HG03095 (cell line): ENCODE measurements at regions not wholly inside any gene's neighbourhood (a gene's known extent, or its start where the extent isn't known, plus 50 kb on each side); places are given as distances from the start of the nearest gene placed in this dataset.

Experiments
- ATAC-seq: cut with Tn5 transposase; IDR thresholded peaks from one replicate; pipeline ENCODE4 v1.9.1; 2021; ENCODE audit warnings: moderate library complexity; ENCODE audit not compliant: unreplicated experiment

DNA sequence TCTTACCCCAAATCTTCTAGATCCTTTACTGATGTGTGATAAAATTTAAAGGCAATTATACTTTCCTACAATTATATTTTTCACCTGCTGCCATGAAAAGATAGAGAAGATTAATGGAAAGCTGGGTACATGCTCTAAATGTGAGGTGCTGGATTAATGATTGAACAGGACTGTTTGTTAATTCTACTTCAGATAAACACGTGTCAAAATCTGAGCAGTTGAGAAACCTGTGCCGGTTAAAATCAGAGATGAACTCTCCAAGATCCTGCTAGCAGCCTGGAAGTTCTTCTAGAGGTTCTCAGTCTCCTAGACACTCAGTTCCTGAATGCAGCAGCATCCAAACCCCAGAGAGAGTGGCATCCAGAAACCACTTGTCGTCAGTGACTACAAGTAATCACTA lies 69.2 kb downstream of the INHBA start:
- no peak for ATAC-seq

DNA sequence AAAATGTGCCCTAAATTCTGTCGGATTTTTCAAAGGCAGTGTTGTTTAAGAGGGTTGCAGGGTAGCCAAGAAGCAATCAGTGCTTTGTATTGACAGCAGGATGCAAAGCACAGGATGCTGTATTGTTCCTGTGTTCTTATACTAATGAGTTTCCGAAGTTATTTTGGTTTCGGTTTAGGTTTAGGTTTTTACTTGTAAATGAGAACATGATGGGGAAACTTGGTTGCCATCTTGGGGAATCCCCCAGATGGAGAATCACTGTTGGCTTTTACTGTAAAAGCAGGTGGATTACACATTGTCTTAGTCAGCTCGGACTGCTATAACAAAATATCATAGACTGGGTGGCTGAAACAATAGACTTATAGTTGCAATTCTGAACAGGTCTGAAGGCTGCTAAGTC lies 72.1 kb downstream of the INHBA start:
- ATAC-seq: peak; percentile 84

DNA sequence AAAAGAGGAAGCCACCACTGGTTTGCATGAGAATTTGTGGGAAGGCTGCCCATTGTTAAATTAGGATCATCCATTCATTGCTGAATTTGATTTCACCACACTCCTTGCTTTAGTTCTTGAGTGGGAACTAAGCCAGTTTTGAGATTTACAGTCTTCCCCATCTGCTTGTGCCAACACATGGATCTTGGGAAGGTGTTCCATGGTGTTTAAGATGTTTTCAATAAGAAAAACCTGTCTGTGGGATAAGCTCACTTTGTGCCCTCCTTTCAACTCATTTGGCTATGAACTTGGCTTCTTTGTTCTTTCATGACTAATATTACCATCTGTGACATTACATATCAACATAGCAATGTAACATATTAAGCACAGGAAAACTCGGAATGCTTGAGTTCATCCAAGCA lies 73.2 kb downstream of the INHBA start:
- ATAC-seq: no peak

DNA sequence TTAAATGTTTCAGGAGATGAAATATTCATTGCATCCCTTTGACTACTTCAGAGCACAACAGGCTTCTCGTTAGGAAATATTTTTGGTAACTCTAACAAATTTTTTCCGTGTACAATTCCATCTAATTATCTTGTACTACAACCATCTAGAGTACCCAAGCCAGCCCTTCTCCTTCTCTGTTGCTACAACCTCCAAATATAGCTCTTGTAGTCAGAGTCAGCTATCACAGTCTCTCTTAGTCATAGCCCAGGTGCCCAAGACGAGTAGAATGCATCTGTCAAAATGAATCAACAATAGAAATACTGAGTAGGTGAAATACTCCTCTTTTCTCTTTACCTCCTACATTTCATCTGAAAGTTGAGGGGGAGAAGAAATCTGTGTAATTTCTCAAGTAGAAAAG lies 74.0 kb downstream of the INHBA start:
- ATAC-seq: no peak

DNA sequence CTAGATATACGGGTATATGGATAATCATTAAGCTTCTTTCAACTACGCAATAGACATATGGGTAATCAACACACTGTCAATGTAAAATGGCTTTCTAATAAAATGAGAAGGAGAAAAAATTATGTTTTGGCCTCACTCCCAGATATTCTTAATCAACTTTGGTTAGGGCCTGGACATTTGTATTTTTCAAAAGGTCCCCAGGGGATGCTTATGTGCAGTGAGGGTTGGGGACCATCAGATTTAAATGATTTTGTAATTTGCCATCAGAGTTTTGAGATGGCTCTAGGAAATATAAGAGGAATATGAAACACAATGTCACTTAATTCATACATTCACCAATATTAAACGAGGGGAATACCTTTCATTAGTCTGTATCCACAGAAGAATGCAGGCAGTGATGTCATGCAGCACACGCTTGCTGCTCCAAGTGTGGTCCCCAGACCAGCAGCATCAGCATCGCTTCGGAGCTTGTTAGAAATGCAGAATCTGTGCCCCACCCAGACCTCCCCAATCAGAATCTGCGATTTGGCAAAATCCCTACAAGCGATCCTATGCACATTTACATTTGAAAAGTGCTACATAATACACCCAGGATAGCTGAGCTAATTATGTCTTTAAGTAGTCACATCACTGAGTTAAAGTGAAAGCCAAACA lies 75.1 kb downstream of the INHBA start:
- ATAC-seq: no peak

DNA sequence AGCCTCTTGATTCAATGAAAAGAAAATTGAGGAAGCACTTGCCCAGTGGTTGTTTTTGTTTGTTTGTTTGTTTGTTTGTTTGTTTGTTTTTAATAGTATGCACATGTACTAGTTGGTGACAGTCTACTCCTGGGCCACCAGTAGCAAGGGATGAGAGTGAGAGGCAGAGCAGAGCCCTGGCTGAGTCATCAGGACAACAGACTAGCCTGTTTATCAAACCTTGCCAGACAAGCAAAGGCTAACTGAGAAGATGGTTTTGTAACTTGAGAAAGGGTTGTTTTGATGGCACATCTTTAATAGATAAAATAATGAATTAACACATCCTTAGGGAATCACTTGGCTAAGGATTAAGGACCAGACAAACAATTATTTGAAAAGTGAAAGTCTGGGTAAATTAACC lies 78.1 kb downstream of the INHBA start:
- no peak for ATAC-seq

DNA sequence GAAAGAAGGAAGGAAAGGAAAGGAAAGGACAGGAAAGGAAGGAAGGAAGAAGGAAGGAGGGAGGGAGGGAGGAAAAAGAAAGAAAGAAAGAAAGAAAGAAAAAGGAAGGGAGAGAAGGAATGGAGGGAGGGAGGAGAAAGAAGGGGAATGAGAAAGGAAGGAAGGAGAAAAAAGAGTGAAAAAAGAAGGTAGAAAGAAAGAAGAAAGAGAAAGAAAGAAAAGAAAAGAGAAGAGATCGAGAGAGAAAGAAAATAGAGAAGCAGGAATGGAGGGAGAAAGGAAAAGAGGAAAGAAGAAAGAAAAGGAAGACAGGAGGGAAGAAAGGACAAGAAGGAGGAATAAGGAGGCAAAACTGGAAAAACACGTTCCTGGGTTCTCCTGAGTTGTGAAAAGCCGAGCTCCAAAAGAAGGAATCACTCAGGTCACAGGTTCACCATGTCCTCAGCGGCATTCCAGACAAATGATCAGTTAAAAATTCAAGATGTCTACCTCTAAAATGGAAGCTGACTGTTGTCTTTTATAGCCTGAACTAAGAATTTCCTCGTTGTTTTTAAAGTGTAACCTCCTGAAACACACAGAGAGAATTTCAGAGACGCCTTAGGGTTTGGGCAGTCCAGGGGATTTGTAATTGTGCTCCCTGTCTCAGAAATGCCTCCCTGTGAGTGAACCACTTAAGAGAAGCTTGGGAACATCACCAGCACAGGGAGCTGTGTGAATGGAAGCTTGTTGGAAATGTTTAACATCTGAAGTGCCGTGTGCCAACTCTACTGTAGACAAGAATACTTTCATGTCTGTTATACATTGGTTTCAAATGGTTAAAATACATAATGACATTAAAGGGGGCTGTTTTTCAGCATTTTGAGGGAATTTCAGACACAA lies 80.7 kb downstream of the INHBA start:
- ATAC-seq: no peak

DNA sequence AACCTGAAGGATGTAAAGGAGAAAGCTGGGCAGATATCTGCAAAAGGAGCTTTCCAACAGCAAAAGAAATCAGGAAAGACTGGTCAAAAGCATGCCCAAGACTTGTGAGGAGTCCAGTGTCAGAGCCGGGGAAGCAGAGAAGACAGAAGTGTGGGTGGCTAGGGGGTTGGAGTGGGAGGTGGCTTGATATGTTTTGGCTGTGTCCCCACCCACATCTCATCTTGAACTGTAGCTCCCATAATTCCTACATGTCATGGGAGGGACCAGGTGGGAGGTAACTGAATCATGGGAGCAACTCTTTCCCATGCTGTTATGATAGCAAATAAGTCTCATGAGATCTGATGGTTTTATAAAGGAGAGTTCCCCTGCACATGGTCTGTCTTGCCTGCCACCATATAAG lies 84.9 kb downstream of the INHBA start:
- no peak for ATAC-seq

DNA sequence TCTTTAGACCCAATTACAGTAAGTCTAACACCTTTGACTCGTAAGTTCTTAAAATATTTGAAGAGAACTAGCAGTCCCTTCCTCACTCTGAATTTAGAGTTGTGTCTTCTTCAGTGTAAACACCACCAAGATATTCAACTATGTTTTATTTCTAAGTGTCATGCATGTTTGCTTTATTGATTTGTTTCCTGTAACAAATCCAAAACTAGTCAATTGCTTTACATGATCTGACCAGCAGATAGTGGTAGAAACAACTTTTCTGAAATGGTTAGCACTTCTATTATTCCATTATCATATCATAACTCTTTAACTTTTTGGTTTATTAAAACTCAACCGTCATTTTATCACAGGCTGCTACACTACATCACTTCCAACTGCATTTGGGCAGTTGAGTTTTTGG lies 90.1 kb downstream of the INHBA start:
- ATAC-seq: no peak

DNA sequence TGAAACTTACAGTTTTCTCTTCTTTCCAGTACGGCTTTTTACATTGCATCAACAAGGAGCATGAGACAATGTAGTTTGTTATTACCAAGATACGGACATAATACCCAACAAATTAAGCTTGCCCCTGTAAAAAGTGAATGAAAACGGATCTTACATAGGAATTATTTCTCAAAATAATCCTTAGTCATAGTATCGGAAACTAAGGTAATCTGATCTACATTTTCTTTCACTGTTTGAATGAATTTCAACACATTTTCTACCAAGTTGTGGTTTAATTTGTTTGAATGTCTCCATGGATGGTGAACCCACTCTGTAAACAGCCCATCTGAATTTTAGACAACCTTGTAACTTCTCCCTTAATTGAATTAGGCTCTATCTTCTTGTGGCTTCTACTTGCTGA lies 90.5 kb downstream of the INHBA start:
- ATAC-seq: no peak

DNA sequence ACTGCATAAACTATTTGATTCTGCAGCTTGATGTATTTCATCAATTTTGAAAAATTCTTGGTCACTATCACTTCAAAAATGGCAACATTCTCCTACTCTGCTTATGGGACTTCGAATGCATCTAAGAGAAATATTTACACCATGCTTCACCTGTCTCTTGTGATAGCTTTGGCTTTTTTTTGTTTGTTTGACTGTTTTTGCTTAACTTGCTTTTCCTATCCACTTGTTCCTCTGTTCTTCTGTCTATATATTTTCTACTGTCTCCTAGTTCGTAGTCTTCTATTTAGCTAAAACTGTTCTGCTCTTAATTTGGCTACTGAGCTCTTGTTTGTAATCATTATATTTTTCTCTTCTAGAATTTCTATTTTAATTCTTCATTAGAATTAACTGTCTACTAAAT lies 94.4 kb downstream of the INHBA start:
- ATAC-seq: no peak

DNA sequence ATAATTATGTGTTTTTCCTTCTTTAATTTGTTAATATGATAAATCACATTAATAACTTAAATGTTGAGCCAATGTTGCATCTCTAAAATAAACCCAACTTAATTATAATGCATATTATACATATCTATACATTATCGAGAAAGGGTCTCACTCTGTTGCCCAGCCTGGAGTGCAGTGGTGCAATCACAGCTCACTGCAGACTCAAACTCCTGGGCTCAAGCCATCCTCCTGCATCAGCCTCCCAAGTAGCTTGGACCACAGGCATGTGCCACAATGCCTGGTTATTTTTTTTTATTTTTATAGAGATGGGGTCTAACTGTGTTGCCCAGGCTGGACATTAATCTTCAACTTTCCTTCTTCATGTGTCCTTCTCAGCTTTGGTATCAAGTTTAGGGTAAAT lies 98.9 kb downstream of the INHBA start:
- ATAC-seq: no peak

DNA sequence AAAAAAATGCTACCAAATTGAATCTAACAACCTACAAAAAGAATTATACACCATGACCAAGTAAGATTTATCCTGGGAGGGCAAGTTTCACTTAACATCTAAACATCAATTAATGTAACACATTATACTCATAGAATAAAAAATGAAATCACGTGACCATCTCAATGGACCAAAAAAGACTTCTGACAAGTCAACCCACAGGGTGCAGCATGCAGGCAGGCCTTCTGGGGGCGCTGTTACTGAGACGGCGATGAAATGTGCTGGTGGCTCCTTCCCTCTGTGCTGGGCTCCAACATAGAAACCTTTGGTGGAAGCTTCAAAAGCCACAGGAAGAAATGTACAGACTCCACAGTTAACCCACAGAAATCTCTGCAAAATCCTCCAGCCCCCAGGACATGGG lies 103.1 kb downstream of the INHBA start:
- ATAC-seq: no peak

DNA sequence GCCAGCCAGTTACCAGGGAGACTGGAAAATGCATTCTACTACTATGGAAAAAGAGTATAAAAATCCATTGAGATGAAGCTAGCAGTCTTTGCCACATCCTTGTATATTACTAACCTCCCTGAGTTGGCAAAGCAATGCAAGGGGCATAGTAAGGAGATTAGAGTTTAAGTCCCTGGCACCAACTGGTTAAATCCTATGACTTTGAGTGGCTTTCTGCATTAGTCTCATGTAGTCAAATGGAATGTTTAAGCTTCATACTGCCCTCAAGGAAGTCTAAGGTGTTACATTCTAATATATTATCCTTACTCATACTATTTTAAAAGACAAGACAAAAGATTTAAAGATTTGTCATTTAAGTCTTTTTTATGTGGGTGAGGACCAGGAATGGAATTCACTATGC lies 110.1 kb downstream of the INHBA start:
- no peak for ATAC-seq

DNA sequence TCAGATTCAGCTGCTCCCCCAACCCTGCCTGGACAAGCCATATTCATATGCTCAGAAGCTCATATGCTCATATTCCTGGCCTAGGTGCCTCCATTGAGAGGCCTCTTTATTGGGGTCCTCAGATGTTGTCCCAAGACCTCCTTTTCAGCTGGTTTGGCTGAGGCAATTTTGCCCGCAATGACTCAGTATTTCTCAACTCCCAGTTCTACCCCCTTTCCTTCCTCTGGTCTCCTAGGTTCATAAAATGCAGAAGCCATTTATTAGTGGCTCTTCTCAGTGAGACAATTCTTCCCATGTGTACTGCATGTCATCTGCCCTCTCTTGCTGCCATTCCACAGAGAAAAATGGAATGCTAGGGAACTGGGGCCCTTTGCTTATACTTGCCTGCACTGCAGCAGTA lies 110.7 kb downstream of the INHBA start:
- no peak for ATAC-seq

DNA sequence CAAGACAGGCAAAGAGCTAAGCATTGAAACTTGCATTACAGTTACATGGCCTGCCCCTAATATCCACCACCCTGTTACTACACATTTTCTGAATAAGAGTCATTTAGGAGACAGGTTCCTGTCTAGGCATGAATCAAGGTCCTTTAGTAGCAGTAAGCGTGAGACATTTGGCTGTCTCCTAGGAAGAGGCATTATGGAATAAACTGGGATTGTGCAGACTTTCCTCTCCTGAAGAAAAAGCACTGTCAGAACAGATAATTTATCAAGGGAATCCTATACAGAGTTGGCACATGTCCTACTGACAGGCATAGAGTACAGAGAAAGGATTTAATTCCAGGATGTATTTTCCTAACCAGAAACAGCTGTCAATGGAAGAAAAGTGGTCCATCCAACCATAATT lies 111.9 kb downstream of the INHBA start:
- no peak for ATAC-seq

DNA sequence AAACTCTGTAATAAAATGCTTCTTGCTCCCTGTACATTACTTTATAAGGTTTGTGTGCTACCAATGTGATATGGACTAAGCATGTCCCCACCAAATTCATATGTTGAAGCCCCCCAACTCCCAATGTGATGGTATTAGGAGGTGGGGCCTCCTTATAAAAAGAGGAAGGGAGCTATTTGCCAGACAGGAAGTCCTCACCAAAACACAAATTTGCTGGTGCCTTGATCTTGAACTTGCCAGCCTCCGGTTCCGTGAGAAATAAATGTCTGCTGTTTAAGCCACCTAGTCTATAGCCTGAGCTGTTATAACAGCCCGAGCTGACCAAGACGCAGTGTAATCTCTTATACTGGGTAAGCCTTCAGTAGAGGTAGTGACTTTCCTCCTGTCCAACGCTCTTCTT lies 114.5 kb downstream of the INHBA start:
- ATAC-seq: no peak

DNA sequence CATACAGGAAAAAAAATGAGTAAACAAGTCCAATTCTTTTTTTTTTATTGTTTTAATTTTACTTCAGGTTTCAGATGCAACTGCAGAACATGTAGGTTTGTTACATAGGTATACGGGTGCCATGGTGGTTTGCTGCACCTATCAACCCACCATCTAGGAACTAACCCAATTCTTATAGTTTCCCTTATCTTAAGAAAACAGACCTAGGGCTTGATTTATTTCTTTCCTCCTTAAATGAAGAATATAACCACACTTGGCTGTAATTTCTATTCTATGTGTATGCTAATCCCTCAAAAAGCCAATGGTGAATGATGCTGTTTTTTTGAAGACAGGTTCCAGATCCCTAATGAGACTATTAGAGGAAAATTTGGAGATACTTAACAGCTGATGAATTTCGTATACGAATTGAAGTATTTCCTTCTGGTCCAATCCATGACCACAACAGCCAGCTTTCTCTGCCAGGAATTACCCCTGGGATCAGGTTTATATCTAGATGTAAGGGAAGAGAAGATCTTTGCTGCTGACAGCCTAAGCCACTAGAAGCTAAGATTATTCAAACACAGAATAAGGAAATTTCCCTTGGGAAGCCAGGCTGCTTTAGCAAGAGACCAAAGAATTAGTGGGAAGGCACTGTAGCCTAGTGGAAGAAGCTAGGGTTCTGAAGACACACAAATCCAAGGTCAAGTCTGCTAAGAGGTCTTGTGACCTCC lies 115.8 kb downstream of the INHBA start:
- no peak for ATAC-seq

DNA sequence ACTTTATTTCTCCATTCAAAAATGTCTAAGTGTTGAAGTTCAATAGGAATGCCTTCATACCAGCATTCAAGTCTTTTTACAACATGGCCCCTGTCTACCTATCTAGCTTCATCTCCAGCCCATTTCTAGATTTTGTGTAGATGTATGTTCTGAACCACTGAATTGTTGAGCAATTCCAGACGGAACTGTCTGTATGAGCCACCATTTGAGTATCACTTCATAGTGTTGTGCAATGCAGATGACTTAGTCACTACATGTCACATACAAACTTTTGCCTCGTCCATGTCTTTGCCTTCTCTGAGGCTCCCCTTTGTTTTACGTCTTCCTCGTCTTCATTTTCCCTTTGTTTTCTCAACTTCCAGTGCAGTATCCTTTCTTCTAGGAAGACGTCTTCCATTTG lies 118.1 kb downstream of the INHBA start:
- ATAC-seq: no peak

DNA sequence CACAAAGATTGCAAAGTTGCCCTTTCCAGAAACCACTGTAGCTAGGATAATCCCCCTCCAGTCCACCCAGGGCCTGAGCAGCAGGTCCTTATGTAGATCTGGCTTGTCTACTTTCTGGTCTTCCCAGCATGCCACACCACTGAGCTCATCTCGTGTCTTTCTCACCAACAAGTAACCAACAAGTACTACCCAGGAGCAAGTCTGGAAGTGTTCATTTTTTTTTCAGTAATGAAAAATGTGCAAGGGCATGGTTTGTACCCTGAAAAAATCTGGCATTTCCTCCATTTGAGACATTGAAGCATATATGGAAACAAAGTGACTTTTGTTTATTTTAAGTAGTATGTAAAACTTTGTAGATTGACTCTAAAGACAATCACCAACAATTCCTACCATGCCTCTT lies 120.8 kb downstream of the INHBA start:
- no peak for ATAC-seq

DNA sequence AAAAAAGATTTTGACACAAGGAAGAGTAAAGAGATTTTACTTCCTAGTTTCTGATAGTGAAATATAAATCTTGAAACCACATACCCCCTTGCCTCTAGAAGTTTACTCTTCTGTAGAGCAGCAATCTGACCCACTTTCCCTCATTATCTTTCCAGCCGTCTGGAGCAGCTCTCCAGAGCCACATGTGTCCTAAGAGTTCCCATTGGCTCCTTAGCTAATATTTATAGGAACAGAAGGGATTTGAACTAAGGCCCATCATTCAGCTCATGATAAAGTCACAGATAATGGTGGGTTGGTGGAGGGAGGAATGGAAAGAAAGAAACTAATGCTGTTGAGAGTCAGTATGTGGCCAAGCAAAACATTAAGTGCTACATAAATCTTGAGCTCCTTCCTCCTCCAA lies 121.8 kb downstream of the INHBA start:
- no peak for ATAC-seq
